H1 (cell line): ENCODE measurements at regions not wholly inside any gene's neighbourhood (a gene's known extent, or its start where the extent isn't known, plus 50 kb on each side); places are given as distances from the start of the nearest gene placed in this dataset.

Source experiments
- POLR2AphosphoS5 ChIP-seq: IDR thresholded peaks from 2 replicates; pipeline ENCODE4 v1.6.1; 2011; ENCODE audit warnings: low read depth, low read length
- TF ChIP-seq, protein P1 (sequence below): fragments of 300-600 bp; sonication (generic); IDR thresholded peaks from 2 replicates; pipeline ENCODE4 v1.7.1; 2012; ENCODE audit warnings: low read length, moderate library complexity, mild to moderate bottlenecking, inconsistent platforms; ENCODE audit not compliant: insufficient replicate concordance

DNA sequence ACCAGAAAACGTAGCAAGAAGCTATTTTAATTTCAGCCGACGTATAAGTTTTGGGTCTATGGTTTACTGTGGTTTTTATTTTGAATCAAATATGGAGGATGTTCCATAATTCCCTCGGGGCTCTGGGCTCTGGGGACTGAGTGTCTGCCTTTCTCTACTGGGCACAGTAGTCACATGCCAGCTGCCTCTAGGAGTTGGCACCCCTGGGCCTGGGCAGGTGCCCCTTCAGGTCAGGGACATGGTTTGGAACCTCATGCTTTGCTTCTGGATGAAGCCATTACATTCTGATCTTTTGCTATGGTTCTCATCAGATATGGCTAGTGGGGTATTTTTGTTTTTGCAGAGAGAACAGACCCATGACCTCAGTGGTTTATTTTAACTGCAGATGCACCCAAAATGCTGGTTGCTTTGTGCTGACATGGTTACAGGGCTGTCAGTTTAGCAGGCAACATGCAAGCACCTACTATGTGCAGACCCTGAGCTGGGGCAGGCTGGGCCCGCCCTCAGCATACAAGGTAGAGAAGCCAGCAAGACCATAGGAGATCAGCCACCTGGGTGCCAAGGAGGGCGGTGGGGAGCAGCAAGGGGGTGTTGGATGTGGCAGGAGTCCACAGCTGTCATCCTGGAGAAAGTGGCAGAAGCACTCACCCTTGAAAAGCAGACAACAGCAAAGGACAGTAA lies 54.5 kb upstream of the PSD2 start (continued):
- TF ChIP-seq, protein P1, sequence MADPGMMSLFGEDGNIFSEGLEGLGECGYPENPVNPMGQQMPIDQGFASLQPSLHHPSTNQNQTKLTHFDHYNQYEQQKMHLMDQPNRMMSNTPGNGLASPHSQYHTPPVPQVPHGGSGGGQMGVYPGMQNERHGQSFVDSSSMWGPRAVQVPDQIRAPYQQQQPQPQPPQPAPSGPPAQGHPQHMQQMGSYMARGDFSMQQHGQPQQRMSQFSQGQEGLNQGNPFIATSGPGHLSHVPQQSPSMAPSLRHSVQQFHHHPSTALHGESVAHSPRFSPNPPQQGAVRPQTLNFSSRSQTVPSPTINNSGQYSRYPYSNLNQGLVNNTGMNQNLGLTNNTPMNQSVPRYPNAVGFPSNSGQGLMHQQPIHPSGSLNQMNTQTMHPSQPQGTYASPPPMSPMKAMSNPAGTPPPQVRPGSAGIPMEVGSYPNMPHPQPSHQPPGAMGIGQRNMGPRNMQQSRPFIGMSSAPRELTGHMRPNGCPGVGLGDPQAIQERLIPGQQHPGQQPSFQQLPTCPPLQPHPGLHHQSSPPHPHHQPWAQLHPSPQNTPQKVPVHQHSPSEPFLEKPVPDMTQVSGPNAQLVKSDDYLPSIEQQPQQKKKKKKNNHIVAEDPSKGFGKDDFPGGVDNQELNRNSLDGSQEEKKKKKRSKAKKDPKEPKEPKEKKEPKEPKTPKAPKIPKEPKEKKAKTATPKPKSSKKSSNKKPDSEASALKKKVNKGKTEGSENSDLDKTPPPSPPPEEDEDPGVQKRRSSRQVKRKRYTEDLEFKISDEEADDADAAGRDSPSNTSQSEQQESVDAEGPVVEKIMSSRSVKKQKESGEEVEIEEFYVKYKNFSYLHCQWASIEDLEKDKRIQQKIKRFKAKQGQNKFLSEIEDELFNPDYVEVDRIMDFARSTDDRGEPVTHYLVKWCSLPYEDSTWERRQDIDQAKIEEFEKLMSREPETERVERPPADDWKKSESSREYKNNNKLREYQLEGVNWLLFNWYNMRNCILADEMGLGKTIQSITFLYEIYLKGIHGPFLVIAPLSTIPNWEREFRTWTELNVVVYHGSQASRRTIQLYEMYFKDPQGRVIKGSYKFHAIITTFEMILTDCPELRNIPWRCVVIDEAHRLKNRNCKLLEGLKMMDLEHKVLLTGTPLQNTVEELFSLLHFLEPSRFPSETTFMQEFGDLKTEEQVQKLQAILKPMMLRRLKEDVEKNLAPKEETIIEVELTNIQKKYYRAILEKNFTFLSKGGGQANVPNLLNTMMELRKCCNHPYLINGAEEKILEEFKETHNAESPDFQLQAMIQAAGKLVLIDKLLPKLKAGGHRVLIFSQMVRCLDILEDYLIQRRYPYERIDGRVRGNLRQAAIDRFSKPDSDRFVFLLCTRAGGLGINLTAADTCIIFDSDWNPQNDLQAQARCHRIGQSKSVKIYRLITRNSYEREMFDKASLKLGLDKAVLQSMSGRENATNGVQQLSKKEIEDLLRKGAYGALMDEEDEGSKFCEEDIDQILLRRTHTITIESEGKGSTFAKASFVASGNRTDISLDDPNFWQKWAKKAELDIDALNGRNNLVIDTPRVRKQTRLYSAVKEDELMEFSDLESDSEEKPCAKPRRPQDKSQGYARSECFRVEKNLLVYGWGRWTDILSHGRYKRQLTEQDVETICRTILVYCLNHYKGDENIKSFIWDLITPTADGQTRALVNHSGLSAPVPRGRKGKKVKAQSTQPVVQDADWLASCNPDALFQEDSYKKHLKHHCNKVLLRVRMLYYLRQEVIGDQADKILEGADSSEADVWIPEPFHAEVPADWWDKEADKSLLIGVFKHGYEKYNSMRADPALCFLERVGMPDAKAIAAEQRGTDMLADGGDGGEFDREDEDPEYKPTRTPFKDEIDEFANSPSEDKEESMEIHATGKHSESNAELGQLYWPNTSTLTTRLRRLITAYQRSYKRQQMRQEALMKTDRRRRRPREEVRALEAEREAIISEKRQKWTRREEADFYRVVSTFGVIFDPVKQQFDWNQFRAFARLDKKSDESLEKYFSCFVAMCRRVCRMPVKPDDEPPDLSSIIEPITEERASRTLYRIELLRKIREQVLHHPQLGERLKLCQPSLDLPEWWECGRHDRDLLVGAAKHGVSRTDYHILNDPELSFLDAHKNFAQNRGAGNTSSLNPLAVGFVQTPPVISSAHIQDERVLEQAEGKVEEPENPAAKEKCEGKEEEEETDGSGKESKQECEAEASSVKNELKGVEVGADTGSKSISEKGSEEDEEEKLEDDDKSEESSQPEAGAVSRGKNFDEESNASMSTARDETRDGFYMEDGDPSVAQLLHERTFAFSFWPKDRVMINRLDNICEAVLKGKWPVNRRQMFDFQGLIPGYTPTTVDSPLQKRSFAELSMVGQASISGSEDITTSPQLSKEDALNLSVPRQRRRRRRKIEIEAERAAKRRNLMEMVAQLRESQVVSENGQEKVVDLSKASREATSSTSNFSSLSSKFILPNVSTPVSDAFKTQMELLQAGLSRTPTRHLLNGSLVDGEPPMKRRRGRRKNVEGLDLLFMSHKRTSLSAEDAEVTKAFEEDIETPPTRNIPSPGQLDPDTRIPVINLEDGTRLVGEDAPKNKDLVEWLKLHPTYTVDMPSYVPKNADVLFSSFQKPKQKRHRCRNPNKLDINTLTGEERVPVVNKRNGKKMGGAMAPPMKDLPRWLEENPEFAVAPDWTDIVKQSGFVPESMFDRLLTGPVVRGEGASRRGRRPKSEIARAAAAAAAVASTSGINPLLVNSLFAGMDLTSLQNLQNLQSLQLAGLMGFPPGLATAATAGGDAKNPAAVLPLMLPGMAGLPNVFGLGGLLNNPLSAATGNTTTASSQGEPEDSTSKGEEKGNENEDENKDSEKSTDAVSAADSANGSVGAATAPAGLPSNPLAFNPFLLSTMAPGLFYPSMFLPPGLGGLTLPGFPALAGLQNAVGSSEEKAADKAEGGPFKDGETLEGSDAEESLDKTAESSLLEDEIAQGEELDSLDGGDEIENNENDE = no peak
- no peak for TF ChIP-seq POLR2AphosphoS5
